Pancreas (tissue), 10 donors: ENCODE measurements at regions not wholly inside any gene's neighbourhood (a gene's known extent, or its start where the extent isn't known, plus 50 kb on each side); places are given as distances from the start of the nearest gene placed in this dataset.

Experiments
- ATAC-seq, 4 donors: fragments of 200-7000 bp; cut with Tn5 transposase; one replicate each; pipeline versions ENCODE4 v1.8.0 to v1.9.1; 2020; ENCODE audit warnings: mild to moderate bottlenecking in 4 of 4, moderate library complexity in 4 of 4
- DNase-seq, 6 donors: peaks; one replicate each; pipeline ENCODE4 v3.0.0-alpha.2; 2020
- FAIRE-seq: peaks from 2 replicates; lab custom pipeline; 2012; peaks lifted over from hg19 to GRCh38; lab: Jason Lieb, UNC
- H3K27ac ChIP-seq, 4 donors: fragments of 200-600 bp; sonication (generic); 1 replicate in 3 of 4; 2 replicates in 1 of 4; pipeline versions ENCODE4 v1.5.0 to v1.8.0; 2020
- H3K27me3 ChIP-seq, 4 donors: fragments of 200-600 bp; one replicate each; pipeline ENCODE4 v1.8.0; 2021
- H3K36me3 ChIP-seq, 3 donors: fragments of 200-600 bp; sonication (generic) in 1 of 3; one replicate each; pipeline versions ENCODE4 v1.5.0 to v1.8.0; 2020 to 2021
- H3K4me1 ChIP-seq, 3 donors: fragments of 200-600 bp; one replicate each; pipeline ENCODE4 v1.8.0; 2021
- H3K4me3 ChIP-seq, 4 donors: fragments of 200-600 bp; sonication (generic) in 2 of 4; one replicate each; pipeline versions ENCODE4 v1.5.0 to v1.8.0; 2020 to 2021
- H3K9me3 ChIP-seq, 4 donors: fragments of 200-600 bp; one replicate each; pipeline ENCODE4 v1.8.0; 2021
- WGBS, 2 donors: extraction: QIAGEN DNeasy Blood & Tissue Kit; methylation state at CpG; one replicate each; pipeline ENCODE4 v1.1.7; 2013; 5-methylcytosine and 5-hydroxymethylcytosine counted together
- intact Hi-C, 3 donors: fragments of 100-400 bp; cut with DNase I; formaldehyde crosslinking; loops; one replicate each; pipeline versions ENCODE4 v1.11.1 to v1.14.2; 2022
- TF ChIP-seq, protein P1 (sequence below), 4 donors: fragments of 200-600 bp; sonication (generic) in 3 of 4; IDR thresholded peaks; one replicate each; pipeline versions ENCODE4 v1.5.0 to v1.8.0; 2021; ENCODE audit warnings: antibody characterized with exemption in 4 of 4
- donor health status: healthy with polysubstance abuse.
- donor health status: DM: no; HTN: no; CAD: no; lungs with moderate emphysema.
- donor health status: DM: no; HTN: no; CAD: no.
- donor health status: control.
- donor health status: control.
- donor health status: Bipolar disorder and iron deficiency.
- donor health status: DM: yes; HTN: yes; CAD: no.
- donor health status: DM: no; HTN: no; CAD: no.
- donor health status: DM: no; HTN: no; CAD: no.
- donor health status: DM: yes; HTN: yes; CAD: no.

DNA sequence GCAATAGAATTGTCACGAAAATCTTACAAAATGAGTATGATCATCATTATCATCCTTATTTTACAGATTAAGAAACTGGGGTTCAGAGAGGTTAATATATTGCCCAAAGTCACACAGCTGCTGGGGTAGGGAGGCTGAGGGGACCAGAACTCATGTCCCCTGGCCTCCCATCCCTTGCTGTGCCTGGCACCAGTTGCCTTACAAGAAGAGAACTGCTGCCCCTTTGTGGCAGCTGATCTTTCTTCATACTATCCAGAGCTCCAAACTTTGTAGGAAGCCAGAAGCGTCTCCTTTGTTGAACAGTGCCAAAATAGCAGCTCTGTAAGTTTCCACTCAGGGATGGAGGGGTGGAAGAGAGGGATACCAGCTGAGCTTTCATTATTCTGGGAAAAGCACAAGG, 236.8 kb upstream of the TBC1D5 start:
- Histone ChIP-seq H3K9me3 (no peaks in the 10 kb centered on the region), H3K4me1 (no peaks in the 10 kb centered on the region), H3K4me3 (no peak overlapping the region), H3K36me3 (no peaks in the 10 kb centered on the region), H3K27me3 (no peaks in the 10 kb centered on the region), H3K27ac (no peak overlapping the region)
- DNase-seq, result no peak
- TF ChIP-seq, protein P1, sequence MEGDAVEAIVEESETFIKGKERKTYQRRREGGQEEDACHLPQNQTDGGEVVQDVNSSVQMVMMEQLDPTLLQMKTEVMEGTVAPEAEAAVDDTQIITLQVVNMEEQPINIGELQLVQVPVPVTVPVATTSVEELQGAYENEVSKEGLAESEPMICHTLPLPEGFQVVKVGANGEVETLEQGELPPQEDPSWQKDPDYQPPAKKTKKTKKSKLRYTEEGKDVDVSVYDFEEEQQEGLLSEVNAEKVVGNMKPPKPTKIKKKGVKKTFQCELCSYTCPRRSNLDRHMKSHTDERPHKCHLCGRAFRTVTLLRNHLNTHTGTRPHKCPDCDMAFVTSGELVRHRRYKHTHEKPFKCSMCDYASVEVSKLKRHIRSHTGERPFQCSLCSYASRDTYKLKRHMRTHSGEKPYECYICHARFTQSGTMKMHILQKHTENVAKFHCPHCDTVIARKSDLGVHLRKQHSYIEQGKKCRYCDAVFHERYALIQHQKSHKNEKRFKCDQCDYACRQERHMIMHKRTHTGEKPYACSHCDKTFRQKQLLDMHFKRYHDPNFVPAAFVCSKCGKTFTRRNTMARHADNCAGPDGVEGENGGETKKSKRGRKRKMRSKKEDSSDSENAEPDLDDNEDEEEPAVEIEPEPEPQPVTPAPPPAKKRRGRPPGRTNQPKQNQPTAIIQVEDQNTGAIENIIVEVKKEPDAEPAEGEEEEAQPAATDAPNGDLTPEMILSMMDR (IDR thresholded peaks at IDR 0.05), result no peak
- 53 to 67% methylated on average over 2 of the region's 2 CpGs for WGBS, 2 donors
- intact Hi-C loops, result no loop called here
- no peak for FAIRE-seq
- no peak for ATAC-seq

DNA sequence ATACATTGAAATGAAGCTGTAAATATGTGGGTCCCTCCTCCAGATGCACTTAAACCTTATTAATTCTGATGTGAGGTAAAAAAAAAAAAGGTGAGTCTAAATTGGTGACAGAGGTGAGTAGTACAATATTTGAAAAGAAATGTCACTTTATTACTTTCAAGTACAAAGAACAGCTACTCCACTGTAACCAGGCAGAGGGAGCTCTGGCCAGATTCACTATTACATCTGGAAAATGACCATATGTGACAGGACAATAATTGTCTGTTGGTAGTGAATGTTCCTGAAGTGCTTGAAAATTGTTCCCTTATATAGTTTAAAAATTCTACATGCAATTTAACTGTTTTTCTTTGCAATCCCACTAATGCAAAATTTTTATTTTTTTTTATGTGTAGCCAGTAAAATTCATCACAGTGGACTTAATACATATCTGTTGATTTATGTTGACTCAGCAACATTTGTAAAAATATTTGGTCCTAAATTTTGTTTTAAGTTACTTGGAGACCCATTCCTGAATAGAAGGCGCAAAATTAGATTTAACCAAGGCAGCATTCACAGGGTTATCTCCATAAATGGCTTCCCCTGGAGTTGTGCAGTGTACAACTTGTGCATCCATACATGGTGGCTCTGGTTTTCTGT, 231.9 kb upstream of the TBC1D5 start:
- Histone ChIP-seq H3K9me3 (no peaks in the 10 kb centered on the region), H3K4me3 (no peak overlapping the region), H3K4me1 (peaks cover 0 to 4% (median 0%) of the 10 kb centered on the region in 3 donors), H3K27me3 (no peaks in the 10 kb centered on the region), H3K36me3 (no peaks in the 10 kb centered on the region), H3K27ac (no peak overlapping the region)
- DNase-seq (no peak), FAIRE-seq (no peak), ATAC-seq (peak in 2 of 4 donors; percentile 32 to 40)
- 85 to 90% methylated on average over 1 of the region's 1 CpG for WGBS, 2 donors
- TF ChIP-seq, protein P1 (IDR thresholded peaks at IDR 0.05), result no peak
- intact Hi-C loops, result no loop called here

DNA sequence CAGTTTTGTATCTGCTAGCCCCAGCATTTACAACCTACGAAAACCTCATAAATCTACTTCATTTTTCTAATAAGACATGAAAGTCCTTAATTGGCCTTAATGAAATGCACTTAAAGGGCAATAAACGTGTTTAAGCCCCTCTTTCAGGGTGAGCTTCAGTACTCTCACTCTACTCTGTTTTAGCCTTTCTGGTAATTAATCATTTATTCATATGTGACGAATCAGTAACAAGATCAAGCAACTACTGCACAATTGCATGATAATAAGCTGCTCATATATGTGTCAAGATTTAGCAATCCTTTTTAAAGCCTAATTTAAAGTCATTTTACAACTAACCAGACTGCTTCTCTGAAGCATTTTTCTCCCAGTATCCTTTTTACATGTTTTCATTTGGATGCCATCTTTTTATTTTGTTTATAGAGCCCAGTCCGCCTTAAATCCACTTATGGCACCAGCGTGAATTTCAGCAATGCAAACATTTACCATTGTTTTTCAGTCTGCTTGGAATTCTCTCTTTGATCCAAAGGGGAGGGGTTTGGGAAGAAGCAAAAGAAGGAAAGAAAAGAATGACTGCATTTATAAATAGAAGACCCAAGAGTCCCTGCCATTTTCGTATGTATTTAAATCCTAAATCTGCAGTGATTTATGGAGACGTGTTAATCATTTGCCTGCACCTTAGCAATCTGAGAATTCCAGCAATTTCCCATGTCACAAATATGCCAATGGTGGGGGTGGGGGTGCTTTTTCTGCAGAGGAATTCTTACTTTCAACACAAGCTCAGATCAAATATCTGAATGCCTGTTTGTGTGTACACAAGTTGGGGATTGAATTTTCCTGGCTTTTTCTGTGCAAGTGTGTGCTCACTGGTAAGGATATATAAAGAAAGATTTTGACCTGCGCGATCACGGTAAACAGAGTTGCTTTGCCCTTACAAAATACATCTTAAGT, 230.8 kb upstream of the TBC1D5 start:
- intact Hi-C loops, result no loop called here
- Histone ChIP-seq H3K27ac (no peak overlapping the region), H3K4me3 (no peak overlapping the region), H3K9me3 (no peaks in the 10 kb centered on the region), H3K4me1 (peaks cover 0 to 4% (median 0%) of the 10 kb centered on the region in 3 donors), H3K27me3 (no peaks in the 10 kb centered on the region), H3K36me3 (no peaks in the 10 kb centered on the region)
- TF ChIP-seq, protein P1 (IDR thresholded peaks at IDR 0.05), result no peak
- peak in 3 of 4 donors; percentile 25 to 76 (median 69) for ATAC-seq
- peak in 1 of 6 donors; percentile 22 for DNase-seq
- WGBS, 2 donors, result 28 to 35% methylated on average over 10 of the region's 10 CpGs
- FAIRE-seq, result no peak

DNA sequence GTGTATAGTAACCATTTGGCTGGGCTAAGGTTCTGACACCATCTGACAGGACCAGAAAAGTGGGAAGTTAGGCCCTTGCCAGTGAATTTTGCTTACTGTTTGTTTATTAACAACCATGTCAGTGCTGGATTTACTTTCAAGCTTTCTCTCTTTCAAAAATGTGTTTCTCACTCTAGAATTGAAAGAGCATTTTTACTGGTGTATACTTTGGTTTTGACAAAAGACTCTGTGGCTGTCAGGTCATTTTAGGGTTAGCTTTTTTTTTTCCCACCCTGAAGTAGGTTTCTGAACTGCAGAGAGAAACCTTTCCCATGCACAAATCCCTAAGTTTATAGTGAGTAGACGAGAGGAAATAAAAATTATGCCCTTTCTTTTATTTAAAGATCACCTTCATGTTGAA, 230.0 kb upstream of the TBC1D5 start:
- H3K4me1 ChIP-seq, result peaks cover 0 to 4% (median 0%) of the 10 kb centered on the region in 3 donors
- no peaks in the 10 kb centered on the region for H3K9me3 ChIP-seq
- H3K27me3 ChIP-seq, result no peaks in the 10 kb centered on the region
- intact Hi-C loops, result no loop called here
- TF ChIP-seq, protein P1 (IDR thresholded peaks at IDR 0.05), result no peak
- 37 to 69% methylated on average over 1 of the region's 1 CpG for WGBS, 2 donors
- H3K36me3 ChIP-seq, result no peaks in the 10 kb centered on the region
- ATAC-seq (peak in 1 of 4 donors; percentile 37), FAIRE-seq (no peak), DNase-seq (no peak)
- H3K4me3 ChIP-seq, result no peak overlapping the region
- no peak overlapping the region for H3K27ac ChIP-seq
